HEK293T (cell line): ENCODE measurements at regions not wholly inside any gene's neighbourhood (a gene's known extent, or its start where the extent isn't known, plus 50 kb on each side); places are given as distances from the start of the nearest gene placed in this dataset.

Experiments used
- BHLHE40 ChIP-seq: fragments of 450-650 bp; IDR thresholded peaks from 2 replicates; pipeline ENCODE4 v1.6.1; 2016; ENCODE audit warnings: mild to moderate bottlenecking, moderate library complexity, borderline replicate concordance
- FOXM1 ChIP-seq: fragments of 450-650 bp; IDR thresholded peaks from 2 replicates; pipeline ENCODE4 v1.6.1; 2017; ENCODE audit warnings: mild to moderate bottlenecking, borderline replicate concordance

DNA sequence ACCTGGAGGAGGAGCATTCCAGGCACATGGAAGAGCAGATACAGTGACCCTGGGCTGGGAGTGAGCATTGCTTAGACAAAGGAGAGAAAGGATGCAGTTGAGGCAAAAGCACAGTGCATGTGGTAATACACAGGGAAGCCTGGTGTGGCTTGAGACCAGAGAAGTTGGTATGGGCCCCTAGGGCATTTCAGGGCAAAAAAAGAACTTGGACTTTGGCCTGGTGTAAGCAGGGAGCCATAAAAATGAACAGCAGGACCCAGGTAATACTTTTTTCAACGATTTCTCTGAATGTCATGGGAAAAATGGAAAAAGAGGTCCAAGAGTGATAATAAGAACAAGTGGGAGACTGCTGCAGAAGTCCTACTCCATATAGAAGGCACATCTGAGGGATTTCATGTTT, 163.9 kb downstream of the ASCL4 start:
- TF ChIP-seq FOXM1 = no peak
- TF ChIP-seq BHLHE40 = no peak
